NAMALWA (cell line): ENCODE measurements at regions not wholly inside any gene's neighbourhood (a gene's known extent, or its start where the extent isn't known, plus 50 kb on each side); places are given as distances from the start of the nearest gene placed in this dataset.

Experiments
- DNase-seq: peaks from one replicate; pipeline ENCODE4 v3.0.0-alpha.2; 2015; ENCODE audit warnings: low spot score

GRCh38 chr20:4512891-4513550, 173.2 kb upstream of the PRNP start:
- DNase-seq, result no peak

- no peak for DNase-seq
Measured at GRCh38 chr20:4511776-4512175, 174.5 kb upstream of the PRNP start.

- no peak for DNase-seq
Measured at GRCh38 chr20:4509825-4510522, 176.3 kb upstream of the PRNP start.

GRCh38 chr20:4508773-4509172, 177.5 kb upstream of the PRNP start:
- DNase-seq, result no peak

GRCh38 chr20:4507288-4507719, 179.0 kb upstream of the PRNP start:
- DNase-seq, result no peak

- DNase-seq, result no peak
Measured at GRCh38 chr20:4504814-4505213, 181.4 kb upstream of the PRNP start.

GRCh38 chr20:4502756-4503155, 183.5 kb upstream of the PRNP start:
- DNase-seq, result no peak

- no peak for DNase-seq
Measured at GRCh38 chr20:4493386-4493785, 192.9 kb upstream of the PRNP start.

- DNase-seq, result no peak
Measured at GRCh38 chr20:4491643-4492042, 194.6 kb upstream of the PRNP start.

- no peak for DNase-seq
Measured at GRCh38 chr20:4490606-4491280, 195.5 kb upstream of the PRNP start.

- DNase-seq, result no peak
Measured at GRCh38 chr20:4490045-4490444, 196.2 kb upstream of the PRNP start.

- no peak for DNase-seq
Measured at GRCh38 chr20:4488407-4489339, 197.6 kb upstream of the PRNP start.

- no peak for DNase-seq
Measured at GRCh38 chr20:4484379-4484997, 201.8 kb upstream of the PRNP start.

GRCh38 chr20:4483961-4484360, 202.3 kb upstream of the PRNP start:
- DNase-seq, result no peak

- no peak for DNase-seq
Measured at GRCh38 chr20:4483486-4483885, 202.8 kb upstream of the PRNP start.

GRCh38 chr20:4480104-4480503, 206.2 kb upstream of the PRNP start:
- no peak for DNase-seq

GRCh38 chr20:4476903-4477500, 209.3 kb upstream of the PRNP start:
- DNase-seq, result no peak

GRCh38 chr20:4472906-4473305, 213.3 kb upstream of the PRNP start:
- DNase-seq, result no peak

GRCh38 chr20:4471221-4471620, 215.0 kb upstream of the PRNP start:
- no peak for DNase-seq

GRCh38 chr20:4470375-4470774, 215.9 kb upstream of the PRNP start:
- DNase-seq, result no peak

GRCh38 chr20:4469910-4470309, 216.3 kb upstream of the PRNP start:
- DNase-seq, result no peak
